NOMO-1 (cell line): ENCODE measurements at regions not wholly inside any gene's neighbourhood (a gene's known extent, or its start where the extent isn't known, plus 50 kb on each side); places are given as distances from the start of the nearest gene placed in this dataset.
"Not testable (repeated sequence)": the region's sequence is repeated elsewhere in the genome, so short reads cannot be mapped to it uniquely, and the experiment has no call there.

Experiments used
- DNase-seq, 2 experiments: peaks; one replicate each; lab custom pipeline; 2025; ENCODE audit not compliant: unreplicated experiment in 2 of 2; lab: John Stamatoyannopoulos, UW

DNA sequence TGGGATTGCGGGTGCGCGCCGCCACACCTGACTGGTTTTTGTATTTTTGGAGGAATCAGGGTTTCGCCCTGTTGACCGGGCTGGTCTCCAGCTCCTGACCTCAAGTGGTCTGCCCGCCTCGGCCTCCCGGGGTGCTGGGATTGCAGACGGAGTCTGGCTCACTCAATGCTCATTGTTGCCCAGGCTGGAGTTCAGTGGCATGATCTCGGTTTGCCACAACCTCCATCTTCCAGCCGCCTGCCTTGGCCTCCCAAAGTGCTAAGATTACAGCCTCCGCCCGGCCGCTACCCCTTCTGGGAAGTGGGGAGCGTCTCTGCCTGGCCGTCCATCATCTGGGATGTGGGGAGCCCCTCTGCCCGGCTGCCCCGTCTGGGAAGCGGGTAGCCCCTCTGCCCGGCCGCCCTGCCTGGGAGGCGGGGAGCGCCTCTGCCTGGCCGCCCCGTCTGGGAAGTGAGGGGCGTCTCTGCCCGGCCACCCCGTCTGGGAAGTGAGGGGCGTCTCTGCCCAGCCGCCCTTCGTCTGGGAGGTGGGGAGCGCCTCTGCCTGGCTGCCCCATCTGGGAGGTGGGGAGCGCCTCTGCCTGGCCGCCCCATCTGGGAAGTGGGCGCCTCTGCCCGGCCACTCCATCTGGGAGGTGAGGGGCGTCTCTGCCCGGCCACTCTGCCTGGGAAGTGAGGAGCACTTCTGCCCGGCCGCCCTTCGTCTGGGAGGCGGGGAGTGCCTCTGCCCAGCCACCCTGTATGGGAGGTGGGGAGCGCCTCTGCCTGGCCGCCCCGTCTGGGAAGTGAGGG is 381.8 kb upstream of the MIS18BP1 start:
- not testable (repeated sequence) for DNase-seq

DNA sequence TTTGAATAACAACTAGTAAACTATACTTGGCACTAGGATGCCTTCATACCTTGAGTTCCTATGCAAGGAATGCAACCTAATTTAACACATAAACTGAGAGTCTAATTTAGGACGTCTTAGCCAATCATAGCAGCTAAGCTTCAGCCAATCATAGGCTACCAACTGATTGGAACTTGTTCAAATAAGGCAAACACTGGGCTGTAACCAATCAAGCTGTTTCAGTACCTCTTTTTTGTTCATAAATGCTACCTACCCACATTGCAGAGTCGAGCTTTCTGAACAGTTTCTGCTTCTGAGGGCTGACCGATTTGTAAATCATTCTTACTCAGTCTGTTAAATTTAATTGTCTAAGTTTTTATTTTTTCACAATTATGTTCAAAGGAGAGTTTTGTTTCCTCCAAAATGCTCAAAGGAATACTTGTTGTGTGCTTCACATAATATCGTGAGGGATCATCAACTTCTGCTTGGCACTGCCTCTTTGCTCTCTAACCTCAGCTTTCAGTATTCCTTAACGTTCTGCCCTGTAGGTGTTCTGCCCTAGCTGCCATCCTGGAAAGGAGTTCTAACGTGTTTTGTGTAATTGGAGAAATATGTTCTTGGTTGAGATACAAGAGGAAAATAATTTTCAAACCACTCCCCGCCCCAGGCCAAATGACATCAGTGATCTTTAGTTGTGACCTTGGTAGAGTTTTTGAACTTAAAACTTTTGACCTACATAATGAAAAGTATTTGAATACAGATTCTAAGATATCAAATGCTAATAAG is 380.4 kb upstream of the MIS18BP1 start:
- DNase-seq: no peak

DNA sequence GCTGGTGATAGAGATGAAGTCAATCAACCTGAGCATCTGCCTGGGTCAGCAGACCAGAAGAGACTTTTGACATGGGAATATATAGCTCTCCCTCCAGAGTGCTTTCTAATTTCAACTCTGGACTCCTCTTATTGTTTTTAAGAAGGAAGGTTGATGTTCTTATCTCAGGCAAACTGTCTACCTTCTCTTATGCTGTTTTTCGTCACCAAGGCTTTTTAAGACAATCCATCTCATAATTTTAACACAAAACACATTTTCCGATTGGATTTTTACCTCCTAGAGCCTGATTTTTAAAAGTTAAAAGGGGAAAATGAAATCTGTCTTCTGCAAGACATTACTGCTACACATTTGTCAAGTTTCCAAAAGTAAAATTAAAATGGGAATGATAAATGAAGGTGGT is 368.7 kb upstream of the MIS18BP1 start:
- DNase-seq: no peak

- no peak for DNase-seq
Measured at GRCh38 chr14:45619831-45620230, 366.8 kb upstream of the MIS18BP1 start.

- no peak for DNase-seq
Measured at GRCh38 chr14:45610318-45610717, 357.3 kb upstream of the MIS18BP1 start.

DNA sequence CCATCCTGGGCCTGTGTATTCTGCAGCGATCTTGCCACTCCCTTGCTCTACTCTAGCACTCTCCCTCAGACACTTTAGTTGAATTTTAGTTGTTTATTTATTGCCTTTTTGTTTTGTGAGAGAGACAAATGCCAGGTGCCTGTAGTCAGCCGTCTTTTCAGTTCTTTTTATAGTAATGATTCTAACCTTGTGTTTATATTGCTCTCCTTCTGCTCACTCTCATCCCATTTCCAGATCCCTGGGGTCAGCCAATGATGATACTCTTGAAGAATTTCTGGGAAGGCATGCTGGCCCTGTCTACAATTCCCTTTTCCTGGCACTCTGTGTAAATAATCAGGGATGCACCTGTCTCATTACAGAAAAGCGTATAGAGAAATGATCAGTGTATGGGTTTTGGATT is 334.1 kb upstream of the MIS18BP1 start:
- DNase-seq: no peak

GRCh38 chr14:45559626-45560025 is 306.6 kb upstream of the MIS18BP1 start:
- DNase-seq: no peak

DNA sequence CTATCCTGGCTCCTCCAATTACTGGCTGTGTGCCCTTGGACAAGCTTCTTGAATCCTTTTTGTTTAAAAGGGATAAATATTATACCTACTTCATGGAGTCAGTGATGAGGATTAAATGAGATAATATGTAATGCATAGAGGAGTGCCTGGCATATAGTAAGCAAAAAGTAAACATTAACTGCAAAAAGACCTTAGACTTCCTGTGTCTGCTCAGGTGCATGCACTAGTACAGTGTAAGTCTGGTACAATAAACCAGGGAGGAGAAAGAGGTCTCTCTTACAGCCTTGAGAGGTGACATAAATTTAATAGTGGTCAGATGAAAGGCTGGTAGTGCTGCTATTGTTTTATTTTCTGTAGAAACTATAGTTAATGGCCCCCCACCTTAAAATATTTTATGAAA is 305.2 kb upstream of the MIS18BP1 start:
- no peak for DNase-seq

GRCh38 chr14:45553981-45554380 is 301.0 kb upstream of the MIS18BP1 start:
- DNase-seq: no peak

DNA sequence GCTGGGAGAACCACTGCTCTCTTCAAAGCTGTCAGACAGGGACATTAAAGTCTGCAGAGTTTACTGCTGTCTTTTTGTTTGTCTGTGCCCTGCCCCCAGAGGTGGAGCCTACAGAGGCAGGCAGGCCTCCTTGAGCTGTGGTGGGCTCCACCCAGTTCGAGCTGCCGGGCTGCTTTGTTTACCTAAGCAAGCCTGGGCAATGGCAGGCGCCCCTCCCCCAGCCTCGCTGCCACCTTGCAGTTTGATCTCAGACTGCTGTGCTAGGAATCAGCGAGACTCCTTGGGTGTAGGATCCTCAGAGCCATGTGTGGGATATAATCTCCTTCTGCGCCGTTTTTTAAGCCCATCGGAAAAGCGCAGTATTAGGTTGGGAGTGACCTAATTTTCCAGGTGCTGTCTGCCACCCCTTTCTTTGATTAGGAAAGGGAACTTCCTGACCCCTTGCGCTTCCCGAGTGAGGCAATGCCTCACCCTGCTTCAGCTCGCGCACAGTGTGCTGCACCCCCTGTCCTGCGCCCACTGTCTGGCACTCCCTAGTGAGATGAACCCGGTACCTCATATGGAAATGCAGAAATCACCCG is 298.3 kb upstream of the MIS18BP1 start:
- not testable (repeated sequence) for DNase-seq

DNA sequence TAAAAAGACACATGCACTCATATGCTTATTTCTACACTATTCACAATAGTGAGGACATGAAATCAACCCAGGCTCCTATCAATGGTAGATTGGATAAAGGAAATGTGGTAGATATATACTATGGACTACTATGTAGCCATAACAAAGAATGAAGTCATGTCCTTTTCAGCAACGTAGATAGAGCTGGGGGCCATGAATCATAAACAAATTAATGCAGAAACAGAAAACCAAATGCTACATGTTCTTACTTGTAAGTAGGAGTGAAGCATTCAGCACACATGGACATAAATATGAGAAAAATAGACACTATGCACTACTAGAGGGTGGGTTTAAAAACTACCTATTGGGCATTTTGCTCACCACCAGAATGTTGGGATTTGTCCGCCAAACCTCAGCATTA is 278.0 kb upstream of the MIS18BP1 start:
- no peak for DNase-seq

GRCh38 chr14:45526715-45527549 is 273.9 kb upstream of the MIS18BP1 start:
- DNase-seq: peak in 1 of 2 experiments; percentile 7

DNA sequence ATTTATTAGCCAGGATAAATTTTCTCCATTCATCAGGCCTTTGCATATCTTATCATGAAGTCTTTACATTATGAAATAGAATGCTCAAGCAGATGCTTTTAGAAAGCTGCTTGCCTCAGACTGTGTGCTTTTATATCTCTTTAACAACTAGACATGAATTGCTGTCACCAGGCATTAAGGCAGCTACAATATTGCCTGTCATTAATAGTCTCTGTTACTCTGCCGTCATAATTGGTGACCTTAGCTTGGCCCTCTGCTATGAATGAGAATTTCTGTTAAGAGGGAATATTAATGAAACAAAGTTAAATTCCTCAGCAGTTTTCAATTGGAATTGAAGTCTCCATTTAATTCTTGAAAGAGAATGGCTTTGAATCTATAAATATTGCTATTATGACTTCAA is 266.8 kb upstream of the MIS18BP1 start:
- DNase-seq: no peak

- no peak for DNase-seq
Measured at GRCh38 chr14:45492876-45493275, 239.9 kb upstream of the MIS18BP1 start.

DNA sequence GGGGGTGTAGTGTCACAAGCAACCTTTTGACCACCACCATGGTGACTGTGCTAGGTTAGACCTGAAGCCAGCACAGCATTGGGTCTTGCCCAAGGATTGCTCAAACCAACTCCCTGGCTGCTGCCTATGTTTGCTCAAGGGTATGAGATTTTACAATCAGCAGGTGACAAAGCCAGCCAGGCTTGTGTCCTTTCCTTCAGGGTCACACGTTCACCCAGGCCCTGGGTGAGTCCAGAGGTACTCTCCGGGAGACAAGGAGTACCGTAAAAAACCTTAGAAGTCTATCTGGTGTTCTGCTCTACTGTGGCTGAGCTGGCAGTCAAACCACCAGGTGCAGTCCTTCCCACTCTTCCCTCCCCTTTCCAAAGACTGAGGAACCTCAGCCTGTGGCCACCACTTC is 238.9 kb upstream of the MIS18BP1 start:
- no peak for DNase-seq

- DNase-seq: no peak
Measured at GRCh38 chr14:45486599-45486998, 233.6 kb upstream of the MIS18BP1 start.

DNA sequence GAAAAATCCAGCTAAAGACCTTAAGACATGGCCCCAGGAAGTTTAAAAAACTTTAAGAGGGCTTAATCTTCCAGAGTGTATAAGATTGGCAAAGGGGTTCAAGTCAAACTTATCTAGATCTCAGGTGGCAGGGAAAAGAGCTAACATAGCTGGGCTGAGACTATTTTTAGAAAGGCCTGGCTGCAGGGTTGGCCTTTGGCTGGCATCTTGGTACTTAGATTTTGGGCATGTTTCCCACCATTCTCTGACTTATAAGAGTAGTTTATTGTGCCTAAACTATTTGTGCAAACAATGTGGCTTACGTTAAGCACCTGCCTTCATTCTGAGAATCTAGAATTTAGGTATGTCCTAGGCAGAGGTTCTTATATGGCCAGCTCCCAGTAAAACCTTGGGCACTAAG is 214.0 kb upstream of the MIS18BP1 start:
- DNase-seq: no peak

- no peak for DNase-seq
Measured at GRCh38 chr14:45434221-45434620, 181.2 kb upstream of the MIS18BP1 start.

- DNase-seq: peak in 1 of 2 experiments; percentile 26
Measured at GRCh38 chr14:45426685-45427282, 173.8 kb upstream of the MIS18BP1 start.

- no peak for DNase-seq
Measured at GRCh38 chr14:45406942-45407341, 153.9 kb upstream of the MIS18BP1 start.
